ENCODE measurements at regions not wholly inside any gene's neighbourhood (a gene's known extent, or its start where the extent isn't known, plus 50 kb on each side); places are given as distances from the start of the nearest gene placed in this dataset.

- Histone ChIP-seq H3K27me3 (no peaks in the 10 kb centered on the region), H3K27ac (peak overlapping the region; percentile 46 to 82 (median 74)), H3K4me1 (peaks cover 0 to 25% (median 0%) of the 10 kb centered on the region in 3 donors), H3K4me3 (peak overlapping the region in 1 of 2 donors; percentile 38), H3K36me3 (no peaks in the 10 kb centered on the region), H3K9me3 (no peaks in the 10 kb centered on the region)
- WGBS, 2 donors (ENCODE audit: low coverage in 1 of 2) = 35 to 48% methylated on average over 4 to 9 of the region's 11 CpGs
- ATAC-seq = peak; percentile 65
- TF ChIP-seq POLR2A (IDR thresholded peaks at IDR 0.05) (no peak), CTCF (IDR thresholded peaks at IDR 0.05) (no peak), POLR2AphosphoS5 (IDR thresholded peaks at IDR 0.05) (peak; percentile 29)
Observed at GRCh38 chr4:186839122-186840037, 115.7 kb upstream of the FAT1 start.

- no peaks in the 10 kb centered on the region for H3K27me3 ChIP-seq
- no peaks in the 10 kb centered on the region for H3K36me3 ChIP-seq
- TF ChIP-seq POLR2AphosphoS5 (IDR thresholded peaks at IDR 0.05) (no peak), CTCF (IDR thresholded peaks at IDR 0.05) (no peak)
- H3K9me3 ChIP-seq = no peaks in the 10 kb centered on the region
- peak overlapping the region; percentile 25 to 38 for H3K4me3 ChIP-seq
- peak; percentile 84 for ATAC-seq
- H3K27ac ChIP-seq = peak overlapping the region; percentile 46 to 82 (median 74)
- WGBS, 2 donors (ENCODE audit: low coverage in 1 of 2) = 50 to 54% methylated on average over 3 to 5 of the region's 7 CpGs
- H3K4me1 ChIP-seq = peaks cover 7 to 34% (median 8%) of the 10 kb centered on the region in 3 donors
Observed at GRCh38 chr4:186840222-186840701, 116.6 kb upstream of the FAT1 start.

- Histone ChIP-seq H3K9me3 (no peaks in the 10 kb centered on the region), H3K27me3 (no peaks in the 10 kb centered on the region), H3K4me3 (peak overlapping the region in 1 of 2 donors; percentile 38), H3K36me3 (no peaks in the 10 kb centered on the region), H3K27ac (peak overlapping the region in 3 of 4 donors; percentile 51 to 82 (median 74)), H3K4me1 (peaks cover 7 to 38% (median 11%) of the 10 kb centered on the region in 3 donors)
- no peak for TF ChIP-seq POLR2AphosphoS5 (IDR thresholded peaks at IDR 0.05)
- TF ChIP-seq CTCF (IDR thresholded peaks at IDR 0.05) = no peak
- TF ChIP-seq EP300 (IDR thresholded peaks at IDR 0.05) = no peak
- TF ChIP-seq POLR2A (IDR thresholded peaks at IDR 0.05) = no peak
- WGBS, 2 donors (ENCODE audit: low coverage in 1 of 2) = 73 to 84% methylated on average over 8 of the region's 21 CpGs
- peak; percentile 14 for ATAC-seq
Observed at GRCh38 chr4:186840771-186841301, 117.2 kb upstream of the FAT1 start.

GRCh38 chr4:186844059-186844681 is 120.5 kb upstream of the FAT1 start:
- TF ChIP-seq POLR2A (IDR thresholded peaks at IDR 0.05) (no peak), CTCF (IDR thresholded peaks at IDR 0.05) (no peak), POLR2AphosphoS5 (IDR thresholded peaks at IDR 0.05) (no peak)
- 3 to 23% methylated on average over 5 to 8 of the region's 8 CpGs for WGBS, 2 donors (ENCODE audit: low coverage in 1 of 2)

More at GRCh38 chr4:186844059-186844681, 120.5 kb upstream of the FAT1 start:
- H3K9me3 ChIP-seq = no peaks in the 10 kb centered on the region
- no peaks in the 10 kb centered on the region for H3K27me3 ChIP-seq
- peaks cover 7 to 36% (median 11%) of the 10 kb centered on the region in 3 donors for H3K4me1 ChIP-seq
- peak overlapping the region; percentile 79 to 88 (median 82) for H3K27ac ChIP-seq
- peak overlapping the region; percentile 30 to 38 for H3K4me3 ChIP-seq
- ATAC-seq = peak; percentile 51
- no peaks in the 10 kb centered on the region for H3K36me3 ChIP-seq

Measured in gastroesophageal sphincter (tissue), 4 donors.